ENCODE measurements at regions not wholly inside any gene's neighbourhood (a gene's known extent, or its start where the extent isn't known, plus 50 kb on each side); places are given as distances from the start of the nearest gene placed in this dataset.

DNA sequence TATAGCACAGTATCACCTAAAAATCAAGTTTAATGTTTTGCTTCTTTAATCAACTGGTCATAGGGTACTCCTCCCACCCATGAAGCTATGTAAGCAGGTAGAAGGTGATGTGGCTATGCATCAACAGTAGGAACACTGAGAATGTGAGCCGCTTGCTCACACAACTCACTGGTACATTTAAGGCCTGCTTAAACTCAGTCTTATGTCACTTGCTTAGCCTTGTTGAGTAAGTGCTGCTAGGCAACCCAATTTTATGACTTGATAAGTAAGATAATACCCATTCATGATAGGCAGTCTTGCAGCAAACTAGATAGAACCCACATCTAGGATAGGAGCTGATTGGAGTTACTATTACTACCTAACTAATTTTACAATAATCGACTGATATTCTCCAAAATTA, 70.0 kb upstream of the BMP4 start:
- TF ChIP-seq, protein P1, sequence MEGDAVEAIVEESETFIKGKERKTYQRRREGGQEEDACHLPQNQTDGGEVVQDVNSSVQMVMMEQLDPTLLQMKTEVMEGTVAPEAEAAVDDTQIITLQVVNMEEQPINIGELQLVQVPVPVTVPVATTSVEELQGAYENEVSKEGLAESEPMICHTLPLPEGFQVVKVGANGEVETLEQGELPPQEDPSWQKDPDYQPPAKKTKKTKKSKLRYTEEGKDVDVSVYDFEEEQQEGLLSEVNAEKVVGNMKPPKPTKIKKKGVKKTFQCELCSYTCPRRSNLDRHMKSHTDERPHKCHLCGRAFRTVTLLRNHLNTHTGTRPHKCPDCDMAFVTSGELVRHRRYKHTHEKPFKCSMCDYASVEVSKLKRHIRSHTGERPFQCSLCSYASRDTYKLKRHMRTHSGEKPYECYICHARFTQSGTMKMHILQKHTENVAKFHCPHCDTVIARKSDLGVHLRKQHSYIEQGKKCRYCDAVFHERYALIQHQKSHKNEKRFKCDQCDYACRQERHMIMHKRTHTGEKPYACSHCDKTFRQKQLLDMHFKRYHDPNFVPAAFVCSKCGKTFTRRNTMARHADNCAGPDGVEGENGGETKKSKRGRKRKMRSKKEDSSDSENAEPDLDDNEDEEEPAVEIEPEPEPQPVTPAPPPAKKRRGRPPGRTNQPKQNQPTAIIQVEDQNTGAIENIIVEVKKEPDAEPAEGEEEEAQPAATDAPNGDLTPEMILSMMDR (IDR thresholded peaks at IDR 0.05; ENCODE audit: low read depth, low read length, poor library complexity, severe bottlenecking) = no peak
- no peak for TF ChIP-seq EZH2phosphoT487 (IDR thresholded peaks at IDR 0.05; ENCODE audit: borderline replicate concordance, low read length)
